Endothelial cell of umbilical vein (primary cell): ENCODE measurements at regions not wholly inside any gene's neighbourhood (a gene's known extent, or its start where the extent isn't known, plus 50 kb on each side); places are given as distances from the start of the nearest gene placed in this dataset.

Source experiments
- BruUV-seq: library from RNA; stranded (reverse); fragments of 400-500 nt; replicated peaks from 2 replicates; lab custom pipeline; 2021; lab: Mats Ljungman, UMichigan
- CTCF ChIA-PET: fragments of 300-600, 350-600 bp; sonication (Branson Sonifier 250); formaldehyde crosslinking; loops from one replicate; lab custom pipeline; 2021; ENCODE audit warnings: antibody characterized with exemption, inconsistent platforms; lab: Charles Lee
- POLR2A ChIA-PET: fragments of 300-600, 350-600 bp; sonication (Branson Sonifier 250); formaldehyde crosslinking; loops from one replicate; lab custom pipeline; 2021; ENCODE audit warnings: antibody characterized with exemption, inconsistent platforms; lab: Charles Lee
- DNase-seq: peaks from one replicate; pipeline ENCODE4 v3.0.0-alpha.2; 2011; ENCODE audit warnings: low read depth, low spot score
- FAIRE-seq: peaks from 2 replicates; lab custom pipeline; 2011; peaks lifted over from hg19 to GRCh38; lab: Jason Lieb, UNC
- H2AFZ ChIP-seq: 2 replicates; pipeline ENCODE4 v1.6.0; 2012; ENCODE audit warnings: low read depth, low read length, control low read depth, inconsistent platforms
- H3K27ac ChIP-seq: 2 replicates; pipeline ENCODE4 v1.5.1; 2011; ENCODE audit warnings: low read depth, mild to moderate bottlenecking, control low read depth, low read length, moderate library complexity; ENCODE audit not compliant: insufficient read depth
- H3K27me3 ChIP-seq, 2 experiments: 2 replicates each; pipeline versions ENCODE4 v1.6.0 to v1.6.1; 2011; ENCODE audit warnings: low read length in 2 of 2, mixed read lengths in 1 of 2; ENCODE audit not compliant: control insufficient read depth in 2 of 2, insufficient read depth in 2 of 2
- H3K36me3 ChIP-seq, 2 experiments: 2 replicates in 1 of 2; 3 replicates in 1 of 2; pipeline ENCODE4 v1.5.1; 2011; ENCODE audit warnings: low read length in 2 of 2, mild to moderate bottlenecking in 1 of 2, moderate library complexity in 1 of 2; ENCODE audit not compliant: control insufficient read depth in 2 of 2, insufficient read depth in 2 of 2; ENCODE audit errors: extremely low read depth in 1 of 2
- H3K4me1 ChIP-seq: 3 replicates; pipeline ENCODE4 v1.5.1; 2011; ENCODE audit warnings: mild to moderate bottlenecking, low read length; ENCODE audit not compliant: control insufficient read depth, insufficient read depth; ENCODE audit errors: extremely low read depth
- H3K4me2 ChIP-seq: 2 replicates; pipeline ENCODE4 v1.6.1; 2011; ENCODE audit warnings: low read length, control low read depth, mixed read lengths; ENCODE audit not compliant: insufficient read depth
- H3K4me3 ChIP-seq, 3 experiments: fragments of 200-600 bp in 1 of 3; sonication (generic), shearing (Covaris generic) in 1 of 3; replicated peaks in 1 of 3; 2 replicates each; pipeline ENCODE4 v1.5.1; 2011 to 2016; ENCODE audit warnings: control low read depth in 3 of 3, low read length in 3 of 3, mild to moderate bottlenecking in 2 of 3, inconsistent platforms in 1 of 3, low read depth in 1 of 3, moderate library complexity in 1 of 3; ENCODE audit not compliant: insufficient read depth in 1 of 3
- H3K79me2 ChIP-seq: 2 replicates; pipeline ENCODE4 v1.6.0; 2012; ENCODE audit warnings: low read length, inconsistent platforms; ENCODE audit not compliant: control insufficient read depth, insufficient read depth
- H3K9ac ChIP-seq: replicated peaks from 2 replicates; pipeline ENCODE3; 2011; ENCODE audit warnings: low read length, control low read depth; ENCODE audit not compliant: insufficient read depth; ENCODE audit errors: extremely low read depth
- H3K9me1 ChIP-seq: replicated peaks from 3 replicates; pipeline ENCODE4 v1.6.0; 2011; ENCODE audit warnings: mild to moderate bottlenecking, low read length; ENCODE audit not compliant: control insufficient read depth, insufficient read depth; ENCODE audit errors: extremely low read depth
- H3K9me3 ChIP-seq: replicated peaks from 2 replicates; pipeline ENCODE4 v1.5.1; 2012; ENCODE audit warnings: low read length, inconsistent platforms; ENCODE audit not compliant: control insufficient read depth, insufficient read depth
- H4K20me1 ChIP-seq: replicated peaks from 2 replicates; pipeline ENCODE3; 2011; ENCODE audit warnings: mild to moderate bottlenecking, low read length; ENCODE audit not compliant: control insufficient read depth, insufficient read depth; ENCODE audit errors: extremely low read depth
- CTCF ChIP-seq, 2 donors: IDR thresholded peaks; 1 replicate in 1 of 2; 2 replicates in 1 of 2; pipeline ENCODE4 v1.5.1; 2011; ENCODE audit warnings: low read length in 2 of 2, mild to moderate bottlenecking in 2 of 2, moderate library complexity in 2 of 2, control low read depth in 1 of 2, inconsistent platforms in 1 of 2, low read depth in 1 of 2; ENCODE audit not compliant: insufficient read depth in 1 of 2; ENCODE audit errors: extremely low read depth in 1 of 2
- EZH2 ChIP-seq: IDR thresholded peaks from 2 replicates; pipeline ENCODE4 v1.6.1; 2012; ENCODE audit warnings: borderline replicate concordance, low read depth, mild to moderate bottlenecking, moderate library complexity, low read length, inconsistent platforms; ENCODE audit not compliant: severe bottlenecking
- FOS ChIP-seq: IDR thresholded peaks from 2 replicates; pipeline ENCODE4 v1.6.1; 2011; ENCODE audit warnings: mild to moderate bottlenecking, low read length, moderate library complexity, borderline replicate concordance; ENCODE audit not compliant: insufficient read depth
- GATA2 ChIP-seq: IDR thresholded peaks from 2 replicates; pipeline ENCODE4 v1.7.0; 2011; ENCODE audit warnings: low read depth, mild to moderate bottlenecking, moderate library complexity, mixed read lengths, low read length; ENCODE audit not compliant: insufficient read length, insufficient read depth
- JUN ChIP-seq: IDR thresholded peaks from 2 replicates; pipeline ENCODE4 v1.6.1; 2011; ENCODE audit warnings: borderline replicate concordance, low read depth; ENCODE audit not compliant: insufficient read length, insufficient read depth
- MYC ChIP-seq: IDR thresholded peaks from one replicate; pipeline ENCODE4 v1.6.1; 2011; ENCODE audit warnings: mild to moderate bottlenecking, low read depth, low read length
- POLR2A ChIP-seq: IDR thresholded peaks from 2 replicates; pipeline ENCODE4 v1.6.1; 2012; ENCODE audit warnings: low read depth, mild to moderate bottlenecking, control low read depth, low read length
- POLR2AphosphoS5 ChIP-seq: IDR thresholded peaks from 2 replicates; pipeline ENCODE4 v1.6.1; 2012; ENCODE audit warnings: low read depth, mild to moderate bottlenecking, control low read depth, low read length, moderate library complexity; ENCODE audit not compliant: insufficient read depth
- dilution Hi-C: fragments of 300-500 bp; cut with MboI; formaldehyde crosslinking; loops from one replicate; pipeline ENCODE4 v1.15.0; 2019; ENCODE audit warnings: low sequenced_read_pairs; ENCODE audit not compliant: extremely low pct_ligation_motif_present
- intact Hi-C: fragments of 100-400 bp; cut with micrococcal nuclease; formaldehyde crosslinking; loops from one replicate; pipeline ENCODE4 v1.10.0; 2022
- TF ChIP-seq, protein P1 (sequence below): IDR thresholded peaks from 2 replicates; pipeline ENCODE4 v1.6.1; 2011; ENCODE audit not compliant: insufficient read depth, insufficient read length

GRCh38 chr6:119443993-119444641 lies 94.6 kb upstream of the MAN1A1 start:
- H3K36me3 ChIP-seq = no peaks in the 10 kb centered on the region
- dilution Hi-C loops = no loop called here

More at GRCh38 chr6:119443993-119444641, 94.6 kb upstream of the MAN1A1 start:
- Histone ChIP-seq H3K27me3 (no peaks in the 10 kb centered on the region), H3K79me2 (no peaks in the 10 kb centered on the region), H3K27ac (no peak overlapping the region), H3K4me1 (no peaks in the 10 kb centered on the region), H2AFZ (no peak overlapping the region), H3K4me3 (no peak overlapping the region), H3K9ac (no peak overlapping the region), H3K4me2 (no peak overlapping the region), H3K9me1 (no peaks in the 10 kb centered on the region), H4K20me1 (no peaks in the 10 kb centered on the region), H3K9me3 (no peaks in the 10 kb centered on the region)
- FAIRE-seq = no peak
- no peak for DNase-seq
- intact Hi-C loops = no loop called here
- POLR2A ChIA-PET = no interaction called here
- no TSS peak for BruUV-seq
- CTCF ChIA-PET = no interaction called here
- no peak for TF ChIP-seq JUN
- TF ChIP-seq GATA2 = no peak
- TF ChIP-seq EZH2 = no peak
- no peak for TF ChIP-seq POLR2A
- no peak for TF ChIP-seq CTCF (IDR thresholded peaks at IDR 0.05; ENCODE audit: extremely low read depth in 1 of 2, insufficient read depth in 1 of 2, low read depth in 1 of 2, low read length in 2 of 2)
- TF ChIP-seq FOS = no peak
- TF ChIP-seq, protein P1, sequence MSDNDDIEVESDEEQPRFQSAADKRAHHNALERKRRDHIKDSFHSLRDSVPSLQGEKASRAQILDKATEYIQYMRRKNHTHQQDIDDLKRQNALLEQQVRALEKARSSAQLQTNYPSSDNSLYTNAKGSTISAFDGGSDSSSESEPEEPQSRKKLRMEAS = no peak
- no peak for TF ChIP-seq POLR2AphosphoS5
- TF ChIP-seq MYC = no peak
